ENCODE measurements at regions not wholly inside any gene's neighbourhood (a gene's known extent, or its start where the extent isn't known, plus 50 kb on each side); places are given as distances from the start of the nearest gene placed in this dataset.

DNA sequence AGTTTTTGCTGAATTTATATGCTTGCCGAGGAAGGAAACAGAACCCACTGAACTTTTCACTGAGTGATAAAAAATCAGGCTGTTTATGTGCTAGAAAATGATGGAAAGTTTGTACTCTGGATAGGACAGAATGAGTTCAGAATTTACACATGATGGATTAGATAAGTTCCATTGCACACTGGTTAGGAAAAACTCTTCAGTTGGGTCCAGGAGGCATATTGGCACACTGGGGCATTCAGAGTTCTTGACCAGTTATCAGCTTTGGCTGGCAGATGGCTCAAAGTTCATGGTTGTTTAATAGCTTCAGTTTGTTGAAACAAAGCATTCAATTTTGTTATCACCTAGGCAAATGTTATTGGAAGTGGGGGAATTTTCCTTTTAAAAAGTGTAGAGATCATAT, 613.3 kb upstream of the SYNCRIP start:
- DNase-seq (ENCODE audit: low read depth in 2 of 2), result no peak
- Histone ChIP-seq H4K20me1 (ENCODE audit: control insufficient read depth, extremely low read depth, insufficient read depth, low read length) (no peaks in the 10 kb centered on the region), H3K4me2 (ENCODE audit: extremely low read depth, insufficient read depth, low read length) (no peak overlapping the region), H3K9me3 (ENCODE audit: control insufficient read depth, insufficient read depth, low read depth, low read length) (no peaks in the 10 kb centered on the region), H3K36me3 (ENCODE audit: control insufficient read depth, insufficient read depth, low read length) (no peaks in the 10 kb centered on the region), H3K9ac (ENCODE audit: insufficient read depth, low read length) (no peak overlapping the region), H3K27ac (ENCODE audit: insufficient read depth, low read length) (no peak overlapping the region), H3K79me2 (ENCODE audit: control insufficient read depth, insufficient read depth, low read length) (no peaks in the 10 kb centered on the region), H3K4me1 (ENCODE audit: control insufficient read depth, extremely low read depth, insufficient read depth, low read length) (no peaks in the 10 kb centered on the region), H3K27me3 (ENCODE audit: control insufficient read depth, insufficient read depth, low read length) (no peaks in the 10 kb centered on the region), H3K4me3 (replicated peaks in 1 of 4; ENCODE audit: control extremely low read depth in 1 of 4, insufficient read depth in 1 of 4, low read depth in 3 of 4, low read length in 4 of 4) (no peak overlapping the region), H2AFZ (ENCODE audit: low read length) (no peak overlapping the region)
- no peak for TF ChIP-seq EZH2 (IDR thresholded peaks at IDR 0.05; ENCODE audit: low read length, missing control alignments)
- TF ChIP-seq, protein P1, sequence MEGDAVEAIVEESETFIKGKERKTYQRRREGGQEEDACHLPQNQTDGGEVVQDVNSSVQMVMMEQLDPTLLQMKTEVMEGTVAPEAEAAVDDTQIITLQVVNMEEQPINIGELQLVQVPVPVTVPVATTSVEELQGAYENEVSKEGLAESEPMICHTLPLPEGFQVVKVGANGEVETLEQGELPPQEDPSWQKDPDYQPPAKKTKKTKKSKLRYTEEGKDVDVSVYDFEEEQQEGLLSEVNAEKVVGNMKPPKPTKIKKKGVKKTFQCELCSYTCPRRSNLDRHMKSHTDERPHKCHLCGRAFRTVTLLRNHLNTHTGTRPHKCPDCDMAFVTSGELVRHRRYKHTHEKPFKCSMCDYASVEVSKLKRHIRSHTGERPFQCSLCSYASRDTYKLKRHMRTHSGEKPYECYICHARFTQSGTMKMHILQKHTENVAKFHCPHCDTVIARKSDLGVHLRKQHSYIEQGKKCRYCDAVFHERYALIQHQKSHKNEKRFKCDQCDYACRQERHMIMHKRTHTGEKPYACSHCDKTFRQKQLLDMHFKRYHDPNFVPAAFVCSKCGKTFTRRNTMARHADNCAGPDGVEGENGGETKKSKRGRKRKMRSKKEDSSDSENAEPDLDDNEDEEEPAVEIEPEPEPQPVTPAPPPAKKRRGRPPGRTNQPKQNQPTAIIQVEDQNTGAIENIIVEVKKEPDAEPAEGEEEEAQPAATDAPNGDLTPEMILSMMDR (conservative IDR thresholded peaks at IDR 0.05 in 1 of 2, IDR thresholded peaks at IDR 0.05 in 1 of 2; ENCODE audit: low read depth in 1 of 2, low read length in 2 of 2), result no peak

DNA sequence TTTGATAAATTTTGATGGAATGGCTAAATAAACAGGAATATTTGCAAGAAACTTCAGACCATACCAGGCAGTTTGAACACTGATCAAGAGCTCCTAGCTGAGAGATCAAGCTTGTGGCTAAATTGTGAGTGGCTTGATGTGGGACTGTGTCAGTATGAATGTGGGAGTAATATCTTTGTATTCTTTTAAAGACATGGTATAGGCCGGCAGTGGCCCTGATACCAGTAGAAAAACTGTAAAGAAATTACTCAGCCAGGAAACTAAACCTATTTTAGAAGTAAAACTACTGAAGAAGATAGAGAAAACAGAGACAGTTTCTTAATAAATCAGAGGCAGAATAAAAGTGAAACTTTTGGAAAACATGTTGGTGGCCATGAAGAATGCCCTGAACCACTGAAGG, 608.4 kb upstream of the SYNCRIP start:
- no peaks in the 10 kb centered on the region for H4K20me1 ChIP-seq (ENCODE audit: control insufficient read depth, extremely low read depth, insufficient read depth, low read length)
- no peak overlapping the region for H2AFZ ChIP-seq (ENCODE audit: low read length)
- no peaks in the 10 kb centered on the region for H3K9me3 ChIP-seq (ENCODE audit: control insufficient read depth, insufficient read depth, low read depth, low read length)
- no peaks in the 10 kb centered on the region for H3K27me3 ChIP-seq (ENCODE audit: control insufficient read depth, insufficient read depth, low read length)
- H3K9ac ChIP-seq (ENCODE audit: insufficient read depth, low read length), result no peak overlapping the region
- no peak overlapping the region for H3K4me2 ChIP-seq (ENCODE audit: extremely low read depth, insufficient read depth, low read length)
- DNase-seq (ENCODE audit: low read depth in 2 of 2), result no peak
- H3K27ac ChIP-seq (ENCODE audit: insufficient read depth, low read length), result no peak overlapping the region
- H3K36me3 ChIP-seq (ENCODE audit: control insufficient read depth, insufficient read depth, low read length), result no peaks in the 10 kb centered on the region
- no peak overlapping the region for H3K4me3 ChIP-seq (replicated peaks in 1 of 4; ENCODE audit: control extremely low read depth in 1 of 4, insufficient read depth in 1 of 4, low read depth in 3 of 4, low read length in 4 of 4)
- no peaks in the 10 kb centered on the region for H3K79me2 ChIP-seq (ENCODE audit: control insufficient read depth, insufficient read depth, low read length)
- H3K4me1 ChIP-seq (ENCODE audit: control insufficient read depth, extremely low read depth, insufficient read depth, low read length), result no peaks in the 10 kb centered on the region
- no peak for TF ChIP-seq EZH2 (IDR thresholded peaks at IDR 0.05; ENCODE audit: low read length, missing control alignments)
- TF ChIP-seq, protein P1 (conservative IDR thresholded peaks at IDR 0.05 in 1 of 2, IDR thresholded peaks at IDR 0.05 in 1 of 2; ENCODE audit: low read depth in 1 of 2, low read length in 2 of 2), result no peak

DNA sequence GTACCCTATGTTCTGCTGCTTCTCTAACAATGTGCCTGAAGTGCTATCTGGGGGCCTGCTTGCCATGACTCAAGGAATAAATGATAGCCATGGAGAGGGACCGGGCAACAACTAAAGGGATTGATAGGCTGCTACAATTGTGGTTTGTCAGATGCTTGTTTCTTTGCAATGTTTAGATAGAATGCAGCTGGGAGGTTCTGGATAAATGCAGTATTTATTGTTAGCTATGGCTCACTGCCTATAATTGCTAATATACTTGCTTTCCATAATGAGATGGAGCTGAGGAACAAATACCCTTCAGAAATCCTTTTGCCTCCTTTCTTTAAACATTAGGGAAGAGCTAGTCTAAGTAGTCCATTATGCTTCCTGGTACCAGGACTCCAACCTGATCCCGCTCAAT, 575.2 kb upstream of the SYNCRIP start:
- no peaks in the 10 kb centered on the region for H4K20me1 ChIP-seq (ENCODE audit: control insufficient read depth, extremely low read depth, insufficient read depth, low read length)
- H3K4me3 ChIP-seq (replicated peaks in 1 of 4; ENCODE audit: control extremely low read depth in 1 of 4, insufficient read depth in 1 of 4, low read depth in 3 of 4, low read length in 4 of 4), result no peak overlapping the region
- no peaks in the 10 kb centered on the region for H3K9me3 ChIP-seq (ENCODE audit: control insufficient read depth, insufficient read depth, low read depth, low read length)
- H3K79me2 ChIP-seq (ENCODE audit: control insufficient read depth, insufficient read depth, low read length), result no peaks in the 10 kb centered on the region
- H3K4me2 ChIP-seq (ENCODE audit: extremely low read depth, insufficient read depth, low read length), result no peak overlapping the region
- H3K27ac ChIP-seq (ENCODE audit: insufficient read depth, low read length), result no peak overlapping the region
- H3K4me1 ChIP-seq (ENCODE audit: control insufficient read depth, extremely low read depth, insufficient read depth, low read length), result no peaks in the 10 kb centered on the region
- no peaks in the 10 kb centered on the region for H3K36me3 ChIP-seq (ENCODE audit: control insufficient read depth, insufficient read depth, low read length)
- H3K27me3 ChIP-seq (ENCODE audit: control insufficient read depth, insufficient read depth, low read length), result no peaks in the 10 kb centered on the region
- no peak overlapping the region for H3K9ac ChIP-seq (ENCODE audit: insufficient read depth, low read length)
- no peak for DNase-seq (ENCODE audit: low read depth in 2 of 2)
- TF ChIP-seq, protein P1 (conservative IDR thresholded peaks at IDR 0.05 in 1 of 2, IDR thresholded peaks at IDR 0.05 in 1 of 2; ENCODE audit: low read depth in 1 of 2, low read length in 2 of 2), result no peak
- no peak for TF ChIP-seq EZH2 (IDR thresholded peaks at IDR 0.05; ENCODE audit: low read length, missing control alignments)
- H2AFZ ChIP-seq (ENCODE audit: low read length), result no peak overlapping the region

All from fibroblast of lung (primary cell).